SK-N-SH (cell line): ENCODE measurements at regions not wholly inside any gene's neighbourhood (a gene's known extent, or its start where the extent isn't known, plus 50 kb on each side); places are given as distances from the start of the nearest gene placed in this dataset.

Source experiments
- CTCF ChIA-PET: fragments of 300-600, 350-600 bp; formaldehyde crosslinking; extraction: SDS; loops from one replicate; lab custom pipeline; 2021; lab: Yijun Ruan, JAX
- POLR2A ChIA-PET: fragments of 350-600 bp; sonication (Branson Sonifier 250); formaldehyde crosslinking; extraction: SDS; loops from one replicate; lab custom pipeline; 2020; ENCODE audit warnings: antibody characterized with exemption, inconsistent platforms; lab: Yijun Ruan, JAX
- DNase-seq: peaks from one replicate; pipeline ENCODE4 v3.0.0; 2012
- H2AFZ ChIP-seq: fragments of 200-600 bp; sonication (generic); 2 replicates; pipeline ENCODE4 v1.8.1; 2016; ENCODE audit warnings: antibody characterized with exemption, mild to moderate bottlenecking, low read depth
- H3F3A ChIP-seq: fragments of 200-600 bp; sonication (generic); replicated peaks from 2 replicates; pipeline ENCODE3; 2016; ENCODE audit warnings: antibody characterized with exemption, mild to moderate bottlenecking; ENCODE audit not compliant: insufficient read depth
- H3K27ac ChIP-seq, 2 experiments: fragments of 200-500 bp in 1 of 2; fragments of 200-600 bp in 1 of 2; sonication (Bioruptor generic) in 1 of 2; sonication (generic), shearing (Covaris generic) in 1 of 2; 2 replicates each; pipeline versions ENCODE4 v1.5.1 to v1.6.1; 2014 to 2016; ENCODE audit warnings: low read depth in 2 of 2, inconsistent platforms in 1 of 2, low read length in 1 of 2, mild to moderate bottlenecking in 1 of 2, mixed read lengths in 1 of 2
- H3K27me3 ChIP-seq: fragments of 200-600 bp; sonication (generic), shearing (Covaris generic); 2 replicates; pipeline ENCODE4 v1.6.1; 2016; ENCODE audit warnings: mixed run types; ENCODE audit not compliant: insufficient read depth
- H3K36me3 ChIP-seq, 2 experiments: fragments of 200-500 bp in 1 of 2; fragments of 200-600 bp in 1 of 2; sonication (Bioruptor generic) in 1 of 2; sonication (generic) in 1 of 2; replicated peaks in 1 of 2; 2 replicates each; pipeline versions ENCODE3 to v1.5.1; 2014 to 2016; ENCODE audit warnings: low read length in 1 of 2, mild to moderate bottlenecking in 1 of 2; ENCODE audit not compliant: insufficient read depth in 2 of 2, control insufficient read depth in 1 of 2
- H3K4me1 ChIP-seq, 2 experiments: fragments of 200-500 bp in 1 of 2; fragments of 200-600 bp in 1 of 2; sonication (Bioruptor generic) in 1 of 2; sonication (generic), shearing (Covaris generic) in 1 of 2; 2 replicates each; pipeline versions ENCODE4 v1.5.1 to v1.6.1; 2014 to 2016; ENCODE audit warnings: low read depth in 1 of 2, low read length in 1 of 2, mixed run types in 1 of 2; ENCODE audit not compliant: insufficient read depth in 2 of 2, control insufficient read depth in 1 of 2
- H3K4me2 ChIP-seq: fragments of 200-600 bp; sonication (generic), shearing (Covaris generic); 2 replicates; pipeline ENCODE4 v1.6.1; 2017; ENCODE audit warnings: mixed run types
- H3K4me3 ChIP-seq, 2 experiments: fragments of 200-500 bp in 1 of 2; fragments of 200-600 bp in 1 of 2; sonication (Bioruptor generic) in 1 of 2; sonication (generic), shearing (Covaris generic) in 1 of 2; 2 replicates each; pipeline versions ENCODE4 v1.5.1 to v1.8.1; 2014 to 2016; ENCODE audit warnings: low read depth in 2 of 2, inconsistent platforms in 1 of 2, low read length in 1 of 2, mild to moderate bottlenecking in 1 of 2, mixed read lengths in 1 of 2, moderate library complexity in 1 of 2
- H3K79me2 ChIP-seq: fragments of 200-600 bp; sonication (generic); 2 replicates; pipeline ENCODE4 v1.8.1; 2017; ENCODE audit warnings: mild to moderate bottlenecking; ENCODE audit not compliant: insufficient read depth
- H3K9ac ChIP-seq: fragments of 200-600 bp; sonication (generic); 2 replicates; pipeline ENCODE4 v1.6.1; 2017; ENCODE audit warnings: mixed run types
- H3K9me2 ChIP-seq: fragments of 200-600 bp; sonication (generic); 2 replicates; pipeline ENCODE4 v1.6.1; 2017; ENCODE audit warnings: mixed run types
- H3K9me3 ChIP-seq: fragments of 200-600 bp; sonication (generic); 2 replicates; pipeline ENCODE4 v1.6.1; 2017; ENCODE audit warnings: mixed run types, mild to moderate bottlenecking, moderate library complexity
- H4K20me1 ChIP-seq: fragments of 200-600 bp; sonication (generic); 2 replicates; pipeline ENCODE4 v1.6.1; 2017; ENCODE audit warnings: mild to moderate bottlenecking, mixed run types; ENCODE audit not compliant: insufficient read depth
- CHD2 ChIP-seq: fragments of 150-350 bp; IDR thresholded peaks from 2 replicates; pipeline ENCODE4 v1.6.1; 2018; ENCODE audit warnings: low read length; ENCODE audit not compliant: partially characterized antibody
- ELF1 ChIP-seq: IDR thresholded peaks from 2 replicates; pipeline ENCODE4 v1.4.0; 2012
- FOSL2 ChIP-seq: IDR thresholded peaks from 2 replicates; pipeline ENCODE4 v1.4.0; 2012; ENCODE audit warnings: low read depth, mild to moderate bottlenecking, moderate library complexity, borderline replicate concordance
- FOXJ3 ChIP-seq: sonication (generic); formaldehyde crosslinking; IDR thresholded peaks from 2 replicates; pipeline ENCODE4 v1.5.1; 2020; ENCODE audit warnings: mild to moderate bottlenecking, missing genetic modification reagents
- GATA2 ChIP-seq: sonication (generic); formaldehyde crosslinking; IDR thresholded peaks from 2 replicates; pipeline ENCODE4 v1.5.0; 2020; ENCODE audit warnings: mild to moderate bottlenecking, missing genetic modification reagents
- JUND ChIP-seq: IDR thresholded peaks from 2 replicates; pipeline ENCODE4 v1.4.0; 2012
- NFIC ChIP-seq: IDR thresholded peaks from 2 replicates; pipeline ENCODE4 v1.4.0; 2012; ENCODE audit warnings: borderline replicate concordance
- NRF1 ChIP-seq: IDR thresholded peaks from 2 replicates; pipeline ENCODE4 v1.6.1; 2012; ENCODE audit warnings: low read depth, mild to moderate bottlenecking, low read length
- POLR2AphosphoS5 ChIP-seq: IDR thresholded peaks from 2 replicates; pipeline ENCODE4 v1.6.1; 2012; ENCODE audit warnings: low read depth, low read length
- RAD21 ChIP-seq: IDR thresholded peaks from 2 replicates; pipeline ENCODE4 v1.6.1; 2012; ENCODE audit warnings: mild to moderate bottlenecking, low read length
- ZBTB33 ChIP-seq: IDR thresholded peaks from 2 replicates; pipeline ENCODE4 v1.4.0; 2012; ENCODE audit warnings: low read depth, borderline replicate concordance
- WGBS: methylation state at CpG from one replicate; pipeline ENCODE4 v1.1.6; 2017; ENCODE audit warnings: low lambda C conversion rate; 5-methylcytosine and 5-hydroxymethylcytosine counted together
- TF ChIP-seq, protein P1 (sequence below): fragments of 200-600 bp; sonication (generic); IDR thresholded peaks from 2 replicates; pipeline ENCODE4 v1.6.1; 2017; ENCODE audit warnings: antibody characterized with exemption, mild to moderate bottlenecking, moderate library complexity
- TF ChIP-seq, protein P2 (sequence below): IDR thresholded peaks from 2 replicates; pipeline ENCODE4; 2012

- Histone ChIP-seq H3K4me3 (no peak overlapping the region), H3K4me1 (no peaks in the 10 kb centered on the region), H3K27ac (no peak overlapping the region), H3K36me3 (no peaks in the 10 kb centered on the region), H3K9me2 (no peaks in the 10 kb centered on the region), H3K9ac (no peak overlapping the region), H3F3A (no peaks in the 10 kb centered on the region), H3K4me2 (no peak overlapping the region), H3K79me2 (no peaks in the 10 kb centered on the region), H3K27me3 (no peaks in the 10 kb centered on the region)
- DNase-seq = no peak
- ChIA-PET POLR2A (no interaction called here), CTCF (no interaction called here)
- TF ChIP-seq CHD2 (no peak), ELF1 (no peak), FOSL2 (no peak), GATA2 (CRISPR knock-in tag) (no peak), RAD21 (no peak)
- TF ChIP-seq, all 33 proteins: peak for 0
- H3K9me3 ChIP-seq = no peaks in the 10 kb centered on the region; the same call in 1 of the 2 replicates
- WGBS = 7% methylated on average over 5 of the region's 5 CpGs
- H4K20me1 ChIP-seq = no peaks in the 10 kb centered on the region
- H2AFZ ChIP-seq = no peak overlapping the region
Observed at GRCh38 chr17:54745862-54746261, 154.8 kb upstream of the TOM1L1 start.

DNA sequence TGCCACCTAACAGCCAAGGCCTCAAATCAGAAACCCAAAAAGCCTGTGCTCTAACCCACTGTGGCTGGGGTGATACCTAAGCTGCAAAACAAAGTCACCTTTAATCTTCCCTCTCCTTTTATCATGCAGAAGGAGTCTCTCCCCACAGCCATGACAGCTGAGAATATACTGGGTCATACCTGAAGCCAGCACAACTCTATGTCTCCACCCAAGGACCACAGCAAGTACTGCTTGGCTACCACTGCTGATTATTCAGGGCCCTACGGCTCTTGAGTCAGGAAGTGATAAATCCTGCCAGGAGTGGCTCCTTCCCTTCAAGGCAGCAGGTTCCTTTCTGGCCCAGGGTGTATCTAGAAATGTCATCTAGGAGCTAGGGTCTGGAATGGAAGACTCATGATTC lies 151.5 kb upstream of the TOM1L1 start:
- TF ChIP-seq JUND (no peak), NRF1 (no peak), NFIC (no peak), FOXJ3 (no peak), POLR2AphosphoS5 (no peak), ZBTB33 (no peak)
- TF ChIP-seq, protein P1, sequence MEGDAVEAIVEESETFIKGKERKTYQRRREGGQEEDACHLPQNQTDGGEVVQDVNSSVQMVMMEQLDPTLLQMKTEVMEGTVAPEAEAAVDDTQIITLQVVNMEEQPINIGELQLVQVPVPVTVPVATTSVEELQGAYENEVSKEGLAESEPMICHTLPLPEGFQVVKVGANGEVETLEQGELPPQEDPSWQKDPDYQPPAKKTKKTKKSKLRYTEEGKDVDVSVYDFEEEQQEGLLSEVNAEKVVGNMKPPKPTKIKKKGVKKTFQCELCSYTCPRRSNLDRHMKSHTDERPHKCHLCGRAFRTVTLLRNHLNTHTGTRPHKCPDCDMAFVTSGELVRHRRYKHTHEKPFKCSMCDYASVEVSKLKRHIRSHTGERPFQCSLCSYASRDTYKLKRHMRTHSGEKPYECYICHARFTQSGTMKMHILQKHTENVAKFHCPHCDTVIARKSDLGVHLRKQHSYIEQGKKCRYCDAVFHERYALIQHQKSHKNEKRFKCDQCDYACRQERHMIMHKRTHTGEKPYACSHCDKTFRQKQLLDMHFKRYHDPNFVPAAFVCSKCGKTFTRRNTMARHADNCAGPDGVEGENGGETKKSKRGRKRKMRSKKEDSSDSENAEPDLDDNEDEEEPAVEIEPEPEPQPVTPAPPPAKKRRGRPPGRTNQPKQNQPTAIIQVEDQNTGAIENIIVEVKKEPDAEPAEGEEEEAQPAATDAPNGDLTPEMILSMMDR = no peak
- TF ChIP-seq, protein P2, sequence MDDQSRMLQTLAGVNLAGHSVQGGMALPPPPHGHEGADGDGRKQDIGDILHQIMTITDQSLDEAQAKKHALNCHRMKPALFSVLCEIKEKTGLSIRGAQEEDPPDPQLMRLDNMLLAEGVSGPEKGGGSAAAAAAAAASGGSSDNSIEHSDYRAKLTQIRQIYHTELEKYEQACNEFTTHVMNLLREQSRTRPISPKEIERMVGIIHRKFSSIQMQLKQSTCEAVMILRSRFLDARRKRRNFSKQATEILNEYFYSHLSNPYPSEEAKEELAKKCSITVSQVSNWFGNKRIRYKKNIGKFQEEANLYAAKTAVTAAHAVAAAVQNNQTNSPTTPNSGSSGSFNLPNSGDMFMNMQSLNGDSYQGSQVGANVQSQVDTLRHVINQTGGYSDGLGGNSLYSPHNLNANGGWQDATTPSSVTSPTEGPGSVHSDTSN = no peak
- Histone ChIP-seq H3K9me2 (no peaks in the 10 kb centered on the region), H4K20me1 (no peaks in the 10 kb centered on the region), H3K4me3 (no peak overlapping the region), H3F3A (no peaks in the 10 kb centered on the region), H2AFZ (no peak overlapping the region), H3K9ac (no peak overlapping the region), H3K36me3 (no peaks in the 10 kb centered on the region), H3K4me2 (no peak overlapping the region), H3K27ac (no peak overlapping the region), H3K27me3 (no peaks in the 10 kb centered on the region), H3K4me1 (no peaks in the 10 kb centered on the region), H3K79me2 (no peaks in the 10 kb centered on the region), H3K9me3 (no peaks in the 10 kb centered on the region)
- ChIA-PET POLR2A (no interaction called here), CTCF (interaction anchor here (0.5 to 1.2 kb wide), 3 partner anchors 10 to 45 kb away, joined by 3 to 5 read pairs (median 3); no protein-coding TSS in a partner anchor)
- DNase-seq = no peak
- WGBS = 11% methylated on average over 1 of the region's 1 CpG
